Kidney capillary endothelial cell (primary cell): ENCODE measurements at regions not wholly inside any gene's neighbourhood (a gene's known extent, or its start where the extent isn't known, plus 50 kb on each side); places are given as distances from the start of the nearest gene placed in this dataset.

ENCODE experiments used
- DNase-seq: peaks from one replicate; pipeline ENCODE4 v3.0.0-alpha.2; 2018; ENCODE audit warnings: low spot score

DNA sequence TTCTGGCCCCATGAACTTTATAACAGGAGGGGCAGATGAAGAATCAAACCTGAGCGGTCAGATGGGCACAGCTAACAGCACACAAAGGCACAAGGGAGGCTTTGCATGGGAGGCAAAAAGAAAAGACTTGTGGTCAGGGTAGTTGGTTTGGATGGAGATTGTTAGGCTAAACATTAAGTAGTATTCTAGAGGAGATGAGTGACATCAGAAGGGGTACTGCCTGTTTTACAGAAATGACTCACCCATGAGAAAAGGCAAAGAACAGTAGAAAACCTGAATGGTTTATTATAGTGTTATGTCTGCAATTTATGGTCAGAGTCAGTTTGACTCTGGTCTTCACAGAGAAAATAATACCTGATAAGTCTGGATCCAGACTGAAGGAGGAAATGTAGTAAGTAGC is 129.8 kb upstream of the KIRREL3 start:
- DNase-seq = no peak

DNA sequence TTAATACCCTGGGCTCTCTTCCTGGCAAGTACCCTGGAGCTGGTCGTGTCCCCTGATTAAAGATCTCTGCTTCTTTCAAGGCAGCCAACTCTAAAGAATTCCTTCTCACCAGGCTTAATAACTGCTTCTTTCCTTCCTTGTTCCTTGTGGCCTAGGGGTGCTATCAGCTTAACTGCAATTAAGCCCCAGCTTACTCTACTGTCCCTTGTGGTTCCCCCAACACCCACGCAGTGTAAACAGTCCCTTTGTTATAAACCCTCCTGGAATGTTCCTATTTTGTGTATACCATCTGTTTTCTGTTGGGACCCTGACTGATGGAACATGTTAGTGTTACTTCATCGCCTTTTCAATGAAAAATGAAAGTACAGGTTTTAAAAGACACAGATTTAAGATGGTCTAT is 126.4 kb upstream of the KIRREL3 start:
- no peak for DNase-seq

DNA sequence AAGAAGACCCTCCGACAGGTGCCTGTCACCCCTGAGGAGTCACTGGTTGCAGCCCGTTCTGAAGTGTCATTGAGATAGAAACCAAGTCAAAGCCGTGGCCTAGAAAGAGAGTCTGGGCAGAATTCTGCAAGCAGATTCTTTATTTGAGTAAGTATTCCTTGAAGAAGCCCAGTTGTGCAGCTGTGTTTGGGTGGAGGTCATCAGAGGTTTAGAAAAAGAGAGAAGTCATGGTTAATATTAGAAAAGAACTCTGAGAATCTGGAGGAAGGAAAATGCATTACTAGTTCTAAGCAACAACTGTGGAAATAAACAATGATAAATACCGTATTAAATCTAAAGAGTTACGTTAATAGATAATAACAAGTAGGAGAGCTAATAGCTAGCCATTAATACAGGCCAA is 118.8 kb upstream of the KIRREL3 start:
- DNase-seq = no peak

DNA sequence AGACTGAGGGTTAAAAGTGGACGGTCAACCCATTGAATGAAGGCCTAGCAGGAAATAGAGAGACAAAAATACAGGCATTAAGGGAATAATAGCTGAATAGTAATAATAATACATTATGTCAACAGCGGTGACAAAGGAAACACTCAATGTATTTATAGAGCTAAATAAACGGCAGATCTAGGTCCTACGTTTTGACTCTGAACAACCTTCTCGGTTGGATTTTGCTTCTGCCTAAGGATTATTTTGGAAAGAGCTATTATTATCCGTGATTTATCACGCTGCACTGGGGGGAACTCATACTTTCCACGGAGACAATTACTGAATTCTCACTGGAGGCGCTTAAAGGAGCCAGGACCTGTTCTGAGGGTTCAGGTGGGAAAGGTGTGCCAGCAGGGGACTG is 118.2 kb upstream of the KIRREL3 start:
- DNase-seq = no peak

DNA sequence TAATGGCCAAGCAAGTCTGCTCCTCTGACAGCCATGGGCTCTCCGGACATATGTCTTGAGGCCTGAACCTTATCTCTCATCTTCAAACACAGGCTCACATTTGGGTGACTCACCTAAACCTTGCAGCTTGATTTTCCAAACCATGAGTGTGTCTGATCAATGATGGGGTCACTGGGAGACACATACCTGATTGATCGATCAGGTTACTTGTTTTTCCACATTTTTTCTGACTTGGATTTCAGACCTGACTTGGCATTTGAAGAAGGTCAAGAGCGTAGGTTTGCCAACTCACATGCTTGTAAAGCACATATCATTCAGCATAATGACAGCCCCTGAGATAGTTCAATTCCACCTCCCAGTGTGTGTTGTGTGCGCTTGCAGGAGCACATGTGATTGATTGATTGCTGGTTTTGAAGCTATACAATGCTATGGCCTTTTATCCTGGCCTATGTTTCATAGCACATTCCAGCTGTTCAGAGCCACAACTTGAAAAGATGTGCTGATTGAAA is 116.7 kb upstream of the KIRREL3 start:
- DNase-seq = no peak

DNA sequence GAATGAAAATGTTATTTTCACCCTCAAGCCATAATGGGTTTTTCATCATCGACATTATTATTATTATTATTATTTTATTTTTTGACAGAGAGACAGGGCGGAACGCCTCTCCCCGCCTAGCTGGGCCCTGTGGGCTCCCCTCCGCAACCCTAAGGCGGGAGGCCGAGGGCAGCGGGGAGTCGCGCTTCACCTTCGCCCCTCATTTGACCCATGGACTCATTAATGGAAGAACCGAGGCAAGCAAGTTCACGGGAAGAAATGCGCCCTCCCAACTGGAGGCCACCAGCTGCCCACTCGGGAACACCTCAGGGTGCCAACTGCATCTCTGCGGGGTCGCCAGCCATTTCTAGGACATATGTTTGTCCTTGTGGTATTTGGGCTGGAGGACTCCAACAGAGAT is 115.3 kb upstream of the KIRREL3 start:
- DNase-seq = no peak

DNA sequence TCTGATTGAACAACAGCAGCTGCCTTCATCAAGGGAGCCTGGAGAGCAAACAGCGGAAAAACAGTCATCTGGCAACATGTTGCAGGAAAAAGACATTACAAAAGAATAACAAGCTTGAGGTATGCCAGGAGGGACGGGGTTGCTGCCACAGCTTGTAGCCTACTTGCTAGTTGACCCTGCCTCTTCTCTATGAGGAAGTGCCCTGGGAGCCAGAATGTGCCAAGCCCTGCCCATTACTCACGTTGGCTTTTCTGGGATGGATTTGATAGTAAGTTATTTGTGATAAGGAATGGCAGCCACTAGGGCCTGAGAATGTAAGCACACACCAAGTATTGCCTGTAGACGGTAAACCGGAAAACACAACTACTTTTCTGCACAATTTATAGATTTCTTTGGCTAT is 113.5 kb upstream of the KIRREL3 start:
- no peak for DNase-seq

DNA sequence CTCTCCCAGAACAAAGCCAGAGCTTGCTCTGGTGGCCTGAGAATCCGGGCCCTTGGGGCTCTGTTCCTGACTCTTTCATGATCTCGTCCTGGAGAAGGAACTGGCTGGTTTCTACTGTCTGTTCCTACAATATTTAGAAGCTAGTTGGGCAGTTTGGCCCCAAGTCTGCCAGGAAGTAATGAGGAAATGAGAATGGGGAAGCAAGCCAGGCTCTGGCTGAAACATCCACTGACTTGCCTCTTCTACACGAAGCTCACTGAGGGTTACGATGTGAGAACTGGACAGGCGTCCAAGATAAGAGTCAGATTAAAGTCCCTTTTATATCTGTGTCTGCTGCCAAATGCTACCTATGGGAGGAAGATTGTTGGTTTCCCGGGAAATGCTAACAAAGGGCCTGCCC is 110.0 kb upstream of the KIRREL3 start:
- DNase-seq = no peak

DNA sequence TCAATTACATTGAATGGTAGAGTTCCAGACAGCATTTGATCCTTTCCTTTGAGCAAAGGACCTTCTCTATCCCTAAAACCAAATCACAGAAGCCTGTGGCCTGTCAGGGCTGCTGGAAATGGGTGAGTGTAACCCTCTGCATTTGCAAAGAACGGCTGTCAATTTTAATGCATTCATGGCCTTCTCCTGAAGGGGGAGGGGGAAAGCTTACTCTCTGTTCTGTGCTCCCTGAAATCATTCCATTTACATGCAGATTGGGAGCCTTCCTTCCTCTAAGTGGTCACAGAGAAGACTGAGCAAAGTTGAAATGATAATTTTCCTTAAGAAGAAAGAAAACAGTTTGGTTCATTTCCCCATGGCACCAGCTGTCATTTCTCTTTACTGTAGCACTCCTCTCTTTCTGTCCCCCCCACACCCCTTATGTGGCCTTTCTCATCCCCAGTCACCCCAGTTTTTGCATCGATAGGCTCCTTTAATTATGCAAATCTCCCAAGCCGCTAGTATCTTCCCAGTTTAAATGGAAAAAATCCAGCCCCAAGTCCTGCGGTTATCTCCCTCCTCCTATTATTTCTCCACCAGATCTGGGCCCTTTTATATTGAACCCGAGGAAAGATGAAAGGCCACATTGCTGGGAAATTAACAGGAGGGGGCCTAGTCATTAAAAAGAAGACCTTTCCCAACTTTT is 109.4 kb upstream of the KIRREL3 start:
- DNase-seq = no peak

DNA sequence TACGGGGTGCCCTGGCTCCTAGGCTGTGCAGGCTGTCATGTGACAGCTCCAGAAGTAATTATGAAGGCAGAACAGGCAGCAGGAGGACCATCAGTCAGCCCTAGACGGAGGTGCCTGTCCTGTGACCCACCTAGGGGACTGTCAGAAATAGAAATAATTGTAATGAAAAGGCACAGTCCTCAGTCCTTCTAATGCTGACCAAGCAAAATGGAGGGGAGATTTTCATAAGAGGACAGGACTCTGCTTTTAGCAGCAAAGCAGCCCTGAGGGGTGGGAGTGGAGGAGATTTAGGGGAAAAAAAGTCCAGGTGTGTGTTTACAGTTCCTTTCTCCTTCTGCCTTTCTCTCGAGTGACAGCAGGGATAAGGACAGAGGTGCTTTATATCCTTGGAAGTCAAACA is 108.3 kb upstream of the KIRREL3 start:
- no peak for DNase-seq

DNA sequence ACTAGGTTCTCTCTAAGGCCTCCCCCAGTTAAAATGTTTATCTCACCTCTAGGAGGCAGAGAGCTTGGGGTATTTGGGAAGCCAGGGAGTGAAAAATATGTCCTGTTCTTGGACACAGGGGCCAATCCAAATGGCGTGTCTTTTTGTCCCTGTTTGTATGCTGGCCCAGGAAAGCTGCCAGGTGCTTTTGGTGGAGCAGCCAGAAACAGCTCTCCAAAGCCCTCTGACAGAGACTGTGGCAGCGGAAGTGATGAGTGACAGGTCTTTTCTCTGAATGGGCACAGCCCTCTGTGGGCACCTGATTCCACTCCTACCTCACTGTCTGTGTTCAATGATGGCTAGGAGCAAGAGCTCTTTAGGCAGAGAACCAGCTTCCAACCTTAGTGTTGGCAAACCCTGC is 106.4 kb upstream of the KIRREL3 start:
- DNase-seq = no peak

DNA sequence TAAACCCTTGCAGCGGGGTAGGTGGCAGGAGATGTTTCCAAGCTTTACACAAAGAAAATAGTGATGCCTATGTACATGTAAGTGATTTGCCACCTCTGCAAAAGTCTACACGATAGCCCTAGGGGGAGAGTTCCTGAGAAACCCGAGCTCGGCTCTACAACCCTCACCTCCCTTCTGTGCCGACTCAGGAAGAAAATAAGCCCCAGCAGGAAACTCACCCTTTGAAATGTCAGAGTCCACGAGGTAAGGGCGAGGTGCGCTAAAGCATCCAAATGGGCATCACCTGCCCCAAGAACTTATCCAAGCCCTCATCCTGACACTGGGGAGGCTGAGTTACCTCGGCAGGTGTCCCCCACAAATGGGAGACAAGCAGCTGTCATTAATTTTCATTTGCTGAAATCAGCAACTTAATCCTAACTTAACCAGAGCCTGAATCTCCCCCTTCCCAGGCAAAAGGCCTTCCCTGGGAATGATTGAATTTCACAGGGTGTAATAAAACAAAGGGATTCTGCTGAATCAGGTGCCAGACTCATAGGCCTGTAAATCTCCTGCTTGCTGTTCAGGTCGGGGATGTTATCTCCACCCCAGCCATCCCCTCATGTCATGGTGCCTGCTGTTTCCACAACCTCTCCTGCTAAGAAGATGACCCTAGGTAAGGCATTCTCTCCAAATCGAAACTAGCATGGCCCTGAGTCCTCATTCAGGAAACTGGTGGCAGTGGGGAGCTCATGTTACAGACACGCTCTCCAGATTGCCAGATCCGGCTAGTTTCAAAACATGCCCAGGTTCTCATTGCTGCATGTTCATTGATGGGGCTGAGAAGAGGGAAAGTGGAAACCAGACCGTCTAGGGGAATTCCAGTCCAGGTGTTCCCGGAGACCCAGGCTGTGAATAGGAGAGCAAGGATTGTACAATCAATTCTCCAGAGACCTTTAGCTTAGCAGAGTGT is 105.3 kb upstream of the KIRREL3 start:
- DNase-seq = no peak

DNA sequence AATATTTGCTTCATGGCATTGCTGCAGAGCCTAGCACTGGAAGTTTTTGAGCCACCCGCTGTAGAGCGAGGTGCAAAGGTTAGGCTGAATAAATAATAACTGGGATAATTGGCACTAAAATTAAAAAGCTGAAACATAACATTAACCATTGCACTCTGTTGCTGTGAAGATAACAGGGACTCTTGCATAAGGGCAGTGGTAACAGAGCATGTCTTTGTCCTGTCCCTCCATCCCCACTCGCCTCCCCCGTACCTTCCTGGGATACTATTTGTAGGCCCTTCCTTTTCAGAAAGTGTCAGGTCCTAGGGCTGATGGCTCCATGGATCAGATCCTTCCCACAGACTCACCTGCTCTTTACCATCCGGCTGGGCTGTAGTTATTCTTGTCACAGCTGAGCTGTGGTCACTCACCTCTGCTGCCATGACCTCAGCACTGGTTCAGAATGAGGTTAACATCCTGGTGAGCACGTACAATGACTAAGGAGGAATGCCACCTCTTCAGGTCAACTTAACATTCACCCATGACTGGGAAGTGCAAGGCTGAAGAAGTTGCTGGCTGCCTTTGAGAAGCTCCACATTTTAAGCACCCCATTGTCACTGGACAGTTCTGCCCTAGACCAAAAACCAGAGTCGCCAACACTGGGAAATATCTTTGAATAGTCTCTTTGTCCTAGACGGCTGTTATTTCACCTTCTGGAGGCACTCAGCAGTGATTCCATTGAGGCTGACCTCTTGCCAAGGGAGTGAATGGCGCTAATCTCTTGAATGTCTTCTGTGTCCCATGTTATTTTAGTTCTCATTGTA is 103.2 kb upstream of the KIRREL3 start:
- DNase-seq = no peak

DNA sequence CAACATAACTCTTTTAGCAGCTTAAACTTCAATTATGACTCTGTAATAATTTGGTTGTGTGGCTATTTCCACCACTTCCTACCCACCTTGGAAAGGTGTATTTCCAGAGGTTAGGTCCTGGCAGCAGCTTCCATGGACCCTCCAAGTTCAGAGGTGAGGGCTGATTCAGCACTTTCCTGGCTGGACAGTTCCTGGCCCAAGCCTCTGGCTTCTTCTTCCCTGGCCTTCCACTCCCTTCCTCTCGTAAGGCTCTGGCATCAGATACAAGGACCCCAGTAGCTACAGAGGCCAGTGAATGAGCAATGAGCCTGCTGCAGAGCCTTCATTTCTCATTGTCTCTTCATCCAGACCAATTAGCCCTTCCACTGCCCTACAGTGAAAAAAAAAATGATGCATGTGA is 98.1 kb upstream of the KIRREL3 start:
- no peak for DNase-seq

DNA sequence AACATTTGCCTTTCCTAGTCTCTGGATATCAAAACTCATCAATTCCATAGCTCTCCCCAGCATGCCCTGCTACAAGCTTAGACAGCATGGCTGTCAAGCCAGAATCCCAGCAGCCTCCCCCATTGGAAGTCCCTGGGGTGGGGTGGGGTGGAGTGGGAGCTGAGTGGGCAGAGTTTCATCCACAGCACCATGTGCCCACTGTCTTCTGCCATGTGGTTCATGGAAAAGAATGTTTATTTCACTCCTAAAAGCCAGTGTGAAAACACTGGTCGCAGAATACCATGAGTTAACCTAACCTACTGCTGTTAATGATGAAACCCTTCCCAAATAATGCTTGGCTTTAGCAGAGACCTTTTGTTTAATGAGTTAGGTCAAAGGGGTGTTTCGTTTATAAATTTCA is 80.2 kb upstream of the KIRREL3 start:
- no peak for DNase-seq

DNA sequence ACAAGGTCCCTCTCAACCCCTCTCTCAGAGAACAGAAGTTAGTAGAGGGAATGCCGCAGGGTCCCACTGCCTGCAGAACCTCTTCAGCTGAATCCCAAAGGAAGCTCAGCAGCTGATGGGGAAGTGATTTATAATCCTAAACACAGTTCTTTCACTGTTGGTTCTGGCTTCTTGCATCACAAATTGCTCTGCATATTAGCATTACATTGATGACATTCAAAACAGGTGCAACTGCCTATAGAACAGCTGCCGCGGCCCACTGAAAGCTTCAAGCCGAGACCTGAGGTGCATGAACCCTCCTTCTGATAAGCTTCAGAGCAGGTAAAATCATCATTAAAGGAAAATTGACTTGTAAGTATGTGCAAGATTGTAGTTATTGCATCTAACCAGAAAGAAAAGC is 75.2 kb upstream of the KIRREL3 start:
- DNase-seq = no peak

DNA sequence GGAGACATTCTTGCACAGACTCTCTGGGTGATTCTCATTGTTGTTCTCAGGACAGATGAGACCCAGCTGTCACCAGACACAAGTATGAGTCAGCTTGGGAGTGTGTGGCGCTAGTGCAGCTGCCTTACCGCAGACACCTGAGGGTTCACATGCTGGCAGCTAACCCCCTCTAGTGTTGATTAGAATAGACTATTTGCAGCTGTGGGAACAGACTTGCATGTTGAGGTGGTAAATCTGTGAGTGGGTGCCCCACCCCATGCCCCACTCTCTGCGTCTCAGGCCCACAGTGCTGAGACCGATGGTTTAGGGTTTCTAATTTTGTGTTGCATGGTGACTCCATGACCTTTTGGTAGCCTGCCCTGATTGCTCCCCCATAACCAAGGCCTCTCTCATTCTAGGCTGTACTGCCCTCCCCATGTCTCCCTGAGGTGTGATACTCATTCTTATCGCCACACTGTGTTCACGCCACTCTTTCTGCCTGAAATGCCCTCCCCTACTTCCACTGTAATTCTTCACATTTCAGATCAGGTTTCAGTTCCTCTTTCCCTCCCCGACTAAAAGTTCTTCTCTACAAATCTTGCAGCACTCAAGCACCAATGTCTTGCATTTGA is 73.7 kb upstream of the KIRREL3 start:
- DNase-seq = peak; percentile 56

DNA sequence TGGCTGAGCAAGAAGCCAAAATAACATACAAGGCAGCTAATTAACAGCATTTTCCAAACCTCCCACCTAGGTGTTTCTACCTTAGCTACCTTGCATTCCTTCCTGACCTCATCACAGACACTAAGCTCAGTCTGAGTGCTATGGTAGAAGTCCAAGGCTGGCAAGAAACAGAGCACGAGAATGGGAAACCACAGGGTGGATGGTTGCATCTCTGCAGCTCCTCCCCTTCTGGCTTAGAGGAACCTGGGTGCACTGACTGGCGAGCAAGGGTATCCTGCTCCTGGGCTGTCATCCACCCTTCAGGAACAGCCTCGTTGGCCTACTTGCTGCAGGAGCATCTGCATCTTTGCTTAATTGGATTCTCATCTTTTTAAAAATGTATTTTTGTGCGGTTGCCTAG is 73.1 kb upstream of the KIRREL3 start:
- no peak for DNase-seq

DNA sequence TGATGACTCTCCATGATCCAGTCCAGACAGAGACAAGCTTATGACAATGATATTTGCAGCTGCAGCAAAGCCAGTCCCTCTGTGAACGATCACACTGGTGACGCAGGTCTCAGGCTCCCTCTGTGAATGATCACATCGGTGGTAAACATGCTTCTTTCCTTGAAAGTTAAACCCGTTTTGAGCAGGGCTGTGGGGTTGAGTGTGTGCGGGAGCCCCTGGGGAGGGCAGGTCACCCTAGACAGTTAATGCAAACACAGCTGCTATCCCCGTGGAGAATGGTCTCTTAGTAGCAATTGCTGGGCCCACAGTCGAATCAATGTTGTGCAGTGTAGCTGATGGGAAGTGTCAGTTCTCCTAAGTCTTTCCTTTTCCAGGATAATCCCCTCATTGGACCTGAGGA is 71.0 kb upstream of the KIRREL3 start:
- DNase-seq = no peak

DNA sequence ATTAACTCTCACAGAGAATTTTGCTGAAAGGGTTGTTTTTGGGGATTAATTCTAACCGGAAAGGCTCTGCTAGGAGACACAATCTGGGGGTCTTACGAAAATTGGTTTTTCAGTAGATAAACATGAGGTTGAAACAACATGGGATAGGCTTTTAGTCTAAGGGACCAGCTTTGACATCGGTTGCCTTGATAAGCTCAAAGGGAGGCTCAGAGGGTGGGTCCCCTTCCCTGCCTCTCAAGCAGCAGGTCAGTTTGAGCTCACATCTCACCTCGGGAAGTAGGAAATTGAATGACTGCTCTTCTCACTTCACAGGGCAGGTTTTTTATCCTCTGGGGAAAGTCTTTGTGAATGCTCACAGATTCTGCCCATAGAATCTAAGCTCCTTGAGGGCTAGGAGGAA is 70.2 kb upstream of the KIRREL3 start:
- no peak for DNase-seq

DNA sequence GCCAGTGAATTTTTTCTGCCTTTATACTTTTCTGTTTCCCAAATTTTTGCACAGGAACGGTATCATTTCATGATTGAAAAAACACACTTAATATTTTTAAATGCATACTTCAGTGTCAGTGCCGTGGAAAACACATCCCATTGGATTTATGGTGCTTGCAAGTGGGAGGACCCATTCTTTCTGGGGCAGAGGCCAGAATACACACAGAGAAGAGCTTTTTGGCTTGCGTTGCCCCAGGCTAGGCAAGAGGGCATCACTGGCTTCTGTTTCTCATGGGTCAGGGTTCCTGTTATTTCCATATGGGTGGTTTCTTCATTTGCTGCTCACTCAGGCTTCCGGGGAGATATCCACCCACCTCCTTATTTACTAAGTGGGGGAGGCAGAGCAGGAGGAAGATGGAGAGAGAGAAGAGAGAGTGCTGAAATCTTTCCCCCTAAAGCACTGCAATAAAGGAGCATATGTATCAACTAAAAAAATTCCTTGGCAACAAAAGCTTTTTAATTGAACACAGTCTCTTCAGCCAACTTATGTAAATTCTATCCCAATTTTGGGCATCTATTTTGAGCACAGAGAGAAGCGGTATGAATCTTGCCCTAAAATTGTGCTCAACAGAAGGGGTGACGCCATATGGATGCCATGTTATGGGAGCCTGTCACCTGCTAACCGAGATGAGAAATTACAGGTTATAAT is 66.0 kb upstream of the KIRREL3 start:
- no peak for DNase-seq

DNA sequence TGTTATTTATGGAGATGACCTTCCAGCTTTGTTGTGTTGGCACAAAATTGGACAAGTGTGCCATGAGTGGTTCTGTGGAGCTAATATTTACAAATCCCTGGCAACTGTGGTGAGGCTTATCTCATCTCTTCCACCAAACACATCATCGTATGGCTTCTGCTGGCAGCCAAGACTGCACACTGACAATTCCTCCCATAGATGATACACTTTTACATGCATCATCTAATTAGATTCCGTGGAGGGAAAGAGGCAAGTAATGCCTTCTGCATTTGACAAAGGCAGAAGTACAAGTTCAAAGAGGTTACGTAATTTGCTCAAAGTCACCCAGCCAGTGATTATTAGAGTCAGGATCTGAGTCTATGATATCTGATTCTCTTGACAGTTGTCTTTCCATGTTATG is 62.7 kb upstream of the KIRREL3 start:
- DNase-seq = no peak
